ENCODE measurements at regions not wholly inside any gene's neighbourhood (a gene's known extent, or its start where the extent isn't known, plus 50 kb on each side); places are given as distances from the start of the nearest gene placed in this dataset.
"Not testable (repeated sequence)": the region's sequence is repeated elsewhere in the genome, so short reads cannot be mapped to it uniquely, and the experiment has no call there.

GRCh38 chr2:8489751-8490150, 192.1 kb upstream of the ID2 start:
- DNase-seq, result no peak

GRCh38 chr2:8490166-8490721, 191.6 kb upstream of the ID2 start:
- no peak for DNase-seq

GRCh38 chr2:8491296-8492027, 190.4 kb upstream of the ID2 start:
- no peak for DNase-seq

GRCh38 chr2:8494151-8494550, 187.7 kb upstream of the ID2 start:
- DNase-seq, result no peak

- no peak for DNase-seq
Observed at GRCh38 chr2:8494589-8494988, 187.3 kb upstream of the ID2 start.

- DNase-seq, result no peak
Observed at GRCh38 chr2:8495189-8495989, 186.5 kb upstream of the ID2 start.

- DNase-seq, result no peak
Observed at GRCh38 chr2:8496079-8496478, 185.8 kb upstream of the ID2 start.

GRCh38 chr2:8496617-8497016, 185.2 kb upstream of the ID2 start:
- DNase-seq, result no peak

GRCh38 chr2:8498994-8499393, 182.9 kb upstream of the ID2 start:
- DNase-seq, result no peak

GRCh38 chr2:8500124-8501054, 181.5 kb upstream of the ID2 start:
- no peak for DNase-seq

- no peak for DNase-seq
Observed at GRCh38 chr2:8501061-8501720, 180.7 kb upstream of the ID2 start.

GRCh38 chr2:8502316-8502715, 179.5 kb upstream of the ID2 start:
- no peak for DNase-seq

- no peak for DNase-seq
Observed at GRCh38 chr2:8505311-8505920, 176.4 kb upstream of the ID2 start.

- DNase-seq, result no peak
Observed at GRCh38 chr2:8506746-8507145, 175.1 kb upstream of the ID2 start.

- no peak for DNase-seq
Observed at GRCh38 chr2:8508766-8509165, 173.1 kb upstream of the ID2 start.

- no peak for DNase-seq
Observed at GRCh38 chr2:8509621-8510020, 172.2 kb upstream of the ID2 start.

GRCh38 chr2:8510055-8510454, 171.8 kb upstream of the ID2 start:
- not testable (repeated sequence) for DNase-seq

GRCh38 chr2:8510519-8510918, 171.3 kb upstream of the ID2 start:
- no peak for DNase-seq

GRCh38 chr2:8511868-8512612, 169.8 kb upstream of the ID2 start:
- peak in 1 of 3 donors; percentile 18 for DNase-seq

GRCh38 chr2:8513601-8514273, 168.1 kb upstream of the ID2 start:
- DNase-seq, result no peak
